Activated CD8-positive, alpha-beta T cell treated with anti-CD3 and anti-CD28 coated beads for 36 hours (primary cell): ENCODE measurements at regions not wholly inside any gene's neighbourhood (a gene's known extent, or its start where the extent isn't known, plus 50 kb on each side); places are given as distances from the start of the nearest gene placed in this dataset.

Experiments
- ATAC-seq: fragments of 200-7000 bp; cut with Tn5 transposase; one replicate; pipeline ENCODE4 v1.10.0; 2021; ENCODE audit warnings: mild to moderate bottlenecking, moderate library complexity
- CTCF ChIA-PET: fragments of 350-600 bp; sonication (Branson Sonifier 250); formaldehyde crosslinking; loops from one replicate; lab custom pipeline; 2021; ENCODE audit warnings: antibody characterized with exemption; lab: Charles Lee
- POLR2A ChIA-PET: fragments of 350-600 bp; sonication (Branson Sonifier 250); formaldehyde crosslinking; loops from one replicate; lab custom pipeline; 2021; ENCODE audit warnings: antibody characterized with exemption; lab: Charles Lee
- DNase-seq: peaks from one replicate; pipeline ENCODE4 v3.0.0-alpha.2; 2020
- H3K27ac Mint-ChIP-seq: one replicate; pipeline ENCODE4 v1.8.0; 2021; ENCODE audit warnings: mild to moderate bottlenecking, mixed read lengths
- H3K27me3 Mint-ChIP-seq: one replicate; pipeline ENCODE4 v1.8.0; 2021; ENCODE audit warnings: mixed read lengths
- H3K36me3 Mint-ChIP-seq: one replicate; pipeline ENCODE4 v1.8.0; 2021; ENCODE audit warnings: low read depth, mixed read lengths
- H3K4me1 Mint-ChIP-seq: one replicate; pipeline ENCODE4 v1.8.0; 2021; ENCODE audit warnings: low read depth, mixed read lengths
- H3K4me3 Mint-ChIP-seq: one replicate; pipeline ENCODE4 v1.8.0; 2021; ENCODE audit warnings: mild to moderate bottlenecking, moderate library complexity, mixed read lengths
- H3K9me3 Mint-ChIP-seq: one replicate; pipeline ENCODE4 v1.8.0; 2021; ENCODE audit warnings: mixed read lengths
- intact Hi-C: fragments of 100-400 bp; cut with micrococcal nuclease; formaldehyde crosslinking; loops from one replicate; pipeline ENCODE4 v1.10.0; 2022
- TF ChIP-seq, protein P1 (sequence below): fragments of 200-600 bp; IDR thresholded peaks from one replicate; pipeline ENCODE4 v1.8.0; 2022; ENCODE audit warnings: antibody characterized with exemption, mild to moderate bottlenecking

DNA sequence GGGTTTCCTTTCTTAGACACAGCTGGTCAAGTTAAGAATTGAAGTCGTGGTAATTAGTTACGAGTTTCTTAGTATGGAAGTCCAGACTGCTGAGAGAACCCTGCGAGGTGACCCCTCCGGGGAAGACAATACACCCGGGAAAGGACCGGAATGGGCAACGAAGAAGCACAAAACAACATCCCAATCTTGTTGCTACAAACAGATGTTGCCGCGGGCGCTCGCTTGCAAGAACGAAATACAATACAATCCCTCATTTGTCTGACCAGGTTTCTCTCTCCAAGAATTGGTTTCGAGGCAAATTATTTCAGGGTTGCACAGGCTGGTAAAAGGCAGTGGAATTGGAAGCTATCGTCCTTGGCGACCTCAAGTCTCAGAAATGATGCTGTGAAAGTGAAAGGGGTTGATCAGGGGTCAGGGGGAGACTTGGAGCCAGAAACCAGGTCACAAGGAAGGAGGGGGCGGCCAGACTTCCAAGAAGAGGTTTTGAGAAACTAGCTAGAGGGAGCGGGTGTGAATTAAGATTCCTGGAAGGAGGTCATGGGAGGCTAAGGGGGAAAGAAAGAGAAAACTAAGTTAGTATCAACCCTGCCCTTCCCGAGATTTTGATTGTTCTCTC is 401.9 kb downstream of the HRH4 start:
- no peak overlapping the region for H3K4me3 Mint-ChIP-seq
- ATAC-seq (no peak), DNase-seq (no peak)
- no peaks in the 10 kb centered on the region for H3K9me3 Mint-ChIP-seq
- no peaks in the 10 kb centered on the region for H3K27me3 Mint-ChIP-seq
- H3K36me3 Mint-ChIP-seq = no peaks in the 10 kb centered on the region
- POLR2A ChIA-PET = no interaction called here
- TF ChIP-seq, protein P1, sequence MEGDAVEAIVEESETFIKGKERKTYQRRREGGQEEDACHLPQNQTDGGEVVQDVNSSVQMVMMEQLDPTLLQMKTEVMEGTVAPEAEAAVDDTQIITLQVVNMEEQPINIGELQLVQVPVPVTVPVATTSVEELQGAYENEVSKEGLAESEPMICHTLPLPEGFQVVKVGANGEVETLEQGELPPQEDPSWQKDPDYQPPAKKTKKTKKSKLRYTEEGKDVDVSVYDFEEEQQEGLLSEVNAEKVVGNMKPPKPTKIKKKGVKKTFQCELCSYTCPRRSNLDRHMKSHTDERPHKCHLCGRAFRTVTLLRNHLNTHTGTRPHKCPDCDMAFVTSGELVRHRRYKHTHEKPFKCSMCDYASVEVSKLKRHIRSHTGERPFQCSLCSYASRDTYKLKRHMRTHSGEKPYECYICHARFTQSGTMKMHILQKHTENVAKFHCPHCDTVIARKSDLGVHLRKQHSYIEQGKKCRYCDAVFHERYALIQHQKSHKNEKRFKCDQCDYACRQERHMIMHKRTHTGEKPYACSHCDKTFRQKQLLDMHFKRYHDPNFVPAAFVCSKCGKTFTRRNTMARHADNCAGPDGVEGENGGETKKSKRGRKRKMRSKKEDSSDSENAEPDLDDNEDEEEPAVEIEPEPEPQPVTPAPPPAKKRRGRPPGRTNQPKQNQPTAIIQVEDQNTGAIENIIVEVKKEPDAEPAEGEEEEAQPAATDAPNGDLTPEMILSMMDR = no peak
- no peak overlapping the region for H3K27ac Mint-ChIP-seq
- CTCF ChIA-PET = no interaction called here
- intact Hi-C loops = no loop called here
- H3K4me1 Mint-ChIP-seq = no peaks in the 10 kb centered on the region

DNA sequence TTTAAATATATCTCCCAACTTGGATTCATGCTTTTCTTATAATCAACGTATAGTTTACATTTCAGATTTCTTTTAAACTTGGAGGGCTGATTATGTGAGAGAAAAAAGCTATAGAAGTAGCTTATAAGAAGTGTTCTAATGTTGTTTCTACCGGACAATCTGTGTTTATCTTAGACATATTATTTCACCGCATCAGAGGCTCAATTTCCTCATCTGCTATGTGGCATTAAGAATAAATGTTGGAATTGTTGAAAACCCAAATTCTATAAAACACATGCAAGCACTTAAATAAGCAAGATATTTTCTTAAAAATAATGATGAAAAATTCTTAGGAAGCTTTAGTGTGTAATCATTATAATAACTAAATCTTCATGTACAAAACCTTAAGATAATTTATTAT is 407.9 kb downstream of the HRH4 start:
- CTCF ChIA-PET = no interaction called here
- POLR2A ChIA-PET = no interaction called here
- no peak overlapping the region for H3K27ac Mint-ChIP-seq
- H3K27me3 Mint-ChIP-seq = peaks cover 3% of the 10 kb centered on the region
- no peak for DNase-seq
- no peaks in the 10 kb centered on the region for H3K36me3 Mint-ChIP-seq
- TF ChIP-seq, protein P1 = no peak
- H3K9me3 Mint-ChIP-seq = no peaks in the 10 kb centered on the region
- no peaks in the 10 kb centered on the region for H3K4me1 Mint-ChIP-seq
- intact Hi-C loops = no loop called here
- no peak for ATAC-seq
- no peak overlapping the region for H3K4me3 Mint-ChIP-seq

DNA sequence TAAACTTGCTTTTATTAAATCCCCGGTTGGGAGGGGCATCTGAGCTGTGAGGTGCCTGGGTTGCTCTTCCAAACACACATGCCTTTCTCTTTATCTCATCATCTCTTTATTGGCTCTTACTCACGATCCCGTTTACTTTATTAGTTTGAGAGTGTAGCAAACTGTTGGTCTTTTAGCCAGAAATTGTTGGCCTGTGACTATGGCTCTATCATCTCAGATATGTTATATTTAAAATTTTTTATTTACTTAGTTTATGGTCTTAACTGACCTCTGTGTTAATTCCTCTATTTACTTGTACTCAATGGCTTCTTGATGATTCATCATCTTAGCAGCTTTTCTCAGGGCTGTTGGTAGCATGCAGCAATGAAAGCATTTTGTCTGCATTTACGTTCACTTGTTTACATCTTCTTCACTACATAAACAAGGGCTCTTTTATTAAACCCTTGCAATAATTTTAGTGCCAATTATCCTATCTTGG is 408.4 kb downstream of the HRH4 start:
- no peak for DNase-seq
- intact Hi-C loops = no loop called here
- Mint-ChIP-seq H3K4me3 (no peak overlapping the region), H3K4me1 (no peaks in the 10 kb centered on the region), H3K36me3 (no peaks in the 10 kb centered on the region), H3K9me3 (no peaks in the 10 kb centered on the region), H3K27me3 (peaks cover 3% of the 10 kb centered on the region), H3K27ac (no peak overlapping the region)
- ATAC-seq = no peak
- ChIA-PET CTCF (no interaction called here), POLR2A (no interaction called here)
- TF ChIP-seq, protein P1 = no peak

- TF ChIP-seq, protein P1 = no peak
- intact Hi-C loops = no loop called here
- DNase-seq (no peak), ATAC-seq (no peak)
- ChIA-PET POLR2A (no interaction called here), CTCF (no interaction called here)
- Mint-ChIP-seq H3K27me3 (peaks cover 3% of the 10 kb centered on the region), H3K36me3 (no peaks in the 10 kb centered on the region), H3K4me1 (no peaks in the 10 kb centered on the region), H3K9me3 (no peaks in the 10 kb centered on the region), H3K4me3 (no peak overlapping the region), H3K27ac (no peak overlapping the region)
Observed at GRCh38 chr18:24869285-24869684, 408.8 kb downstream of the HRH4 start.

- Mint-ChIP-seq H3K4me1 (no peaks in the 10 kb centered on the region), H3K27me3 (peaks cover 4% of the 10 kb centered on the region), H3K36me3 (no peaks in the 10 kb centered on the region), H3K9me3 (peaks cover 2% of the 10 kb centered on the region), H3K4me3 (no peak overlapping the region), H3K27ac (no peak overlapping the region)
- DNase-seq (no peak), ATAC-seq (no peak)
- TF ChIP-seq, protein P1 = no peak
- ChIA-PET POLR2A (no interaction called here), CTCF (no interaction called here)
- intact Hi-C loops = no loop called here
Observed at GRCh38 chr18:24875286-24875685, 414.8 kb downstream of the HRH4 start.
